ENCODE measurements at regions not wholly inside any gene's neighbourhood (a gene's known extent, or its start where the extent isn't known, plus 50 kb on each side); places are given as distances from the start of the nearest gene placed in this dataset.
A peak's percentile ranks its signal among the peaks of the same experiment; 100 is the strongest.

- TF ChIP-seq CTCF (conservative IDR thresholded peaks at IDR 0.05; ENCODE audit: control insufficient read depth, insufficient read depth, low read depth, low read length): no peak
- H3K4me3 ChIP-seq (ENCODE audit: control insufficient read depth, low read depth, low read length): no peak overlapping the region
- no peak for DNase-seq (ENCODE audit: low read depth)
Observed at GRCh38 chr18:40016405-40016804, 1938.6 kb upstream of the PIK3C3 start.

GRCh38 chr18:40013001-40013609, 1941.9 kb upstream of the PIK3C3 start:
- peak; percentile 20 for DNase-seq (ENCODE audit: low read depth)
- no peak for TF ChIP-seq CTCF (conservative IDR thresholded peaks at IDR 0.05; ENCODE audit: control insufficient read depth, insufficient read depth, low read depth, low read length)
- no peak overlapping the region for H3K4me3 ChIP-seq (ENCODE audit: control insufficient read depth, low read depth, low read length)

GRCh38 chr18:40011201-40011600, 1943.8 kb upstream of the PIK3C3 start:
- no peak for TF ChIP-seq CTCF (conservative IDR thresholded peaks at IDR 0.05; ENCODE audit: control insufficient read depth, insufficient read depth, low read depth, low read length)
- no peak overlapping the region for H3K4me3 ChIP-seq (ENCODE audit: control insufficient read depth, low read depth, low read length)
- peak; percentile 39 for DNase-seq (ENCODE audit: low read depth)

GRCh38 chr18:40006634-40007033, 1948.4 kb upstream of the PIK3C3 start:
- no peak for DNase-seq (ENCODE audit: low read depth)
- H3K4me3 ChIP-seq (ENCODE audit: control insufficient read depth, low read depth, low read length): no peak overlapping the region
- TF ChIP-seq CTCF (conservative IDR thresholded peaks at IDR 0.05; ENCODE audit: control insufficient read depth, insufficient read depth, low read depth, low read length): no peak

GRCh38 chr18:40004246-40004645, 1950.8 kb upstream of the PIK3C3 start:
- no peak for DNase-seq (ENCODE audit: low read depth)
- no peak for TF ChIP-seq CTCF (conservative IDR thresholded peaks at IDR 0.05; ENCODE audit: control insufficient read depth, insufficient read depth, low read depth, low read length)
- H3K4me3 ChIP-seq (ENCODE audit: control insufficient read depth, low read depth, low read length): no peak overlapping the region

- H3K4me3 ChIP-seq (ENCODE audit: control insufficient read depth, low read depth, low read length): no peak overlapping the region
- TF ChIP-seq CTCF (conservative IDR thresholded peaks at IDR 0.05; ENCODE audit: control insufficient read depth, insufficient read depth, low read depth, low read length): no peak
- no peak for DNase-seq (ENCODE audit: low read depth)
Observed at GRCh38 chr18:39998317-39998716, 1956.7 kb upstream of the PIK3C3 start.

GRCh38 chr18:39994498-39994897, 1960.5 kb upstream of the PIK3C3 start:
- TF ChIP-seq CTCF (conservative IDR thresholded peaks at IDR 0.05; ENCODE audit: control insufficient read depth, insufficient read depth, low read depth, low read length): no peak
- DNase-seq (ENCODE audit: low read depth): no peak

More at GRCh38 chr18:39994498-39994897, 1960.5 kb upstream of the PIK3C3 start:
- H3K4me3 ChIP-seq (ENCODE audit: control insufficient read depth, low read depth, low read length): no peak overlapping the region

Measured in fibroblast of mammary gland (primary cell).